Natural killer cell (primary cell): ENCODE measurements at regions not wholly inside any gene's neighbourhood (a gene's known extent, or its start where the extent isn't known, plus 50 kb on each side); places are given as distances from the start of the nearest gene placed in this dataset.

Source experiments
- ATAC-seq, 3 donors: fragments of 150-1000 bp in 2 of 3; fragments of 200-7000 bp in 1 of 3; cut with Tn5 transposase; 1 replicate in 1 of 3; 2 replicates in 2 of 3; pipeline ENCODE4 v1.10.0; 2021; ENCODE audit warnings: mild to moderate bottlenecking in 2 of 3, moderate library complexity in 2 of 3
- DNase-seq, 2 donors: peaks; one replicate each; pipeline versions ENCODE4 v3.0.0 to v3.0.0-alpha.2; 2013 to 2021; ENCODE audit warnings: mixed read lengths in 1 of 2
- H3K27ac ChIP-seq: one replicate; pipeline ENCODE4 v1.5.1; 2013; ENCODE audit warnings: mild to moderate bottlenecking, low read length
- H3K27me3 ChIP-seq: one replicate; pipeline ENCODE4 v1.6.1; 2013; ENCODE audit warnings: low read length; ENCODE audit not compliant: control insufficient read depth, insufficient read depth
- H3K36me3 ChIP-seq: one replicate; pipeline ENCODE4 v1.6.1; 2013; ENCODE audit warnings: low read length; ENCODE audit not compliant: control insufficient read depth, insufficient read depth
- H3K4me1 ChIP-seq: one replicate; pipeline ENCODE4 v1.6.1; 2013; ENCODE audit warnings: low read length; ENCODE audit not compliant: control insufficient read depth, insufficient read depth
- H3K4me3 ChIP-seq: one replicate; pipeline ENCODE4 v1.5.1; 2013; ENCODE audit warnings: low read length
- H3K9me3 ChIP-seq: one replicate; pipeline ENCODE4 v1.6.1; 2013; ENCODE audit warnings: low read length; ENCODE audit not compliant: control insufficient read depth, insufficient read depth
- H3K27ac Mint-ChIP-seq, 2 donors: one replicate each; pipeline ENCODE4 v1.8.0; 2022; ENCODE audit warnings: mild to moderate bottlenecking in 2 of 2, mixed read lengths in 2 of 2, moderate library complexity in 1 of 2
- H3K27me3 Mint-ChIP-seq, 2 donors: one replicate each; pipeline ENCODE4 v1.8.0; 2022; ENCODE audit warnings: low read depth in 2 of 2, mixed read lengths in 2 of 2
- H3K36me3 Mint-ChIP-seq: one replicate; pipeline ENCODE4 v1.8.0; 2022; ENCODE audit warnings: mixed read lengths
- H3K4me1 Mint-ChIP-seq, 2 donors: one replicate each; pipeline ENCODE4 v1.8.0; 2022; ENCODE audit warnings: mixed read lengths in 2 of 2
- H3K4me3 Mint-ChIP-seq: one replicate; pipeline ENCODE4 v1.8.0; 2022; ENCODE audit warnings: mild to moderate bottlenecking, moderate library complexity, mixed read lengths
- H3K9me3 Mint-ChIP-seq, 2 donors: one replicate each; pipeline ENCODE4 v1.8.0; 2022; ENCODE audit warnings: mixed read lengths in 2 of 2
- CTCF ChIP-seq: fragments of 200-600 bp; IDR thresholded peaks from one replicate; pipeline ENCODE4 v1.8.0; 2022; ENCODE audit warnings: antibody characterized with exemption
- WGBS: methylation state at CpG from one replicate; pipeline ENCODE4 v1.1.7; 2013; ENCODE audit warnings: missing lambda C conversion rate; ENCODE audit not compliant: insufficient coverage; 5-methylcytosine and 5-hydroxymethylcytosine counted together
- intact Hi-C: fragments of 100-400 bp; cut with micrococcal nuclease; formaldehyde crosslinking; loops from one replicate; pipeline ENCODE4 v1.14.2; 2022

- Mint-ChIP-seq H3K9me3 (peaks cover 0 to 8% of the 10 kb centered on the region in 2 donors), H3K4me1 (no peaks in the 10 kb centered on the region), H3K36me3 (no peaks in the 10 kb centered on the region), H3K27me3 (no peaks in the 10 kb centered on the region), H3K4me3 (no peak overlapping the region), H3K27ac (no peak overlapping the region)
- no peak overlapping the region for H3K27ac ChIP-seq
- H3K9me3 ChIP-seq: no peaks in the 10 kb centered on the region
- no peak for TF ChIP-seq CTCF
- H3K4me1 ChIP-seq: no peaks in the 10 kb centered on the region
- no peaks in the 10 kb centered on the region for H3K36me3 ChIP-seq
- H3K4me3 ChIP-seq: no peak overlapping the region
- no peak for DNase-seq
- WGBS: 79% methylated on average over 5 of the region's 6 CpGs
- intact Hi-C loops: no loop called here
- ATAC-seq: no peak
- no peaks in the 10 kb centered on the region for H3K27me3 ChIP-seq
Observed at GRCh38 chr13:38606699-38607535, 80.0 kb upstream of the FREM2 start.

- H3K9me3 ChIP-seq: no peaks in the 10 kb centered on the region
- Mint-ChIP-seq H3K9me3 (peaks cover 0 to 8% of the 10 kb centered on the region in 2 donors), H3K27me3 (no peaks in the 10 kb centered on the region), H3K4me3 (no peak overlapping the region), H3K4me1 (no peaks in the 10 kb centered on the region), H3K36me3 (no peaks in the 10 kb centered on the region), H3K27ac (no peak overlapping the region)
- H3K4me3 ChIP-seq: no peak overlapping the region
- H3K27me3 ChIP-seq: no peaks in the 10 kb centered on the region
- ATAC-seq (no peak), DNase-seq (no peak)
- TF ChIP-seq CTCF: no peak
- no peaks in the 10 kb centered on the region for H3K36me3 ChIP-seq
- WGBS: 88% methylated on average over 1 of the region's 1 CpG
- no peaks in the 10 kb centered on the region for H3K4me1 ChIP-seq
- no peak overlapping the region for H3K27ac ChIP-seq
- intact Hi-C loops: no loop called here
Observed at GRCh38 chr13:38617936-38618335, 68.9 kb upstream of the FREM2 start.

GRCh38 chr13:38618336-38618735 lies 68.5 kb upstream of the FREM2 start:
- WGBS: 63% methylated on average over 2 of the region's 3 CpGs
- H3K27ac Mint-ChIP-seq: no peak overlapping the region
- Histone ChIP-seq H3K27ac (no peak overlapping the region), H3K4me3 (no peak overlapping the region), H3K36me3 (no peaks in the 10 kb centered on the region), H3K4me1 (no peaks in the 10 kb centered on the region), H3K9me3 (no peaks in the 10 kb centered on the region), H3K27me3 (no peaks in the 10 kb centered on the region)
- peaks cover 0 to 8% of the 10 kb centered on the region in 2 donors for H3K9me3 Mint-ChIP-seq
- H3K27me3 Mint-ChIP-seq: no peaks in the 10 kb centered on the region
- DNase-seq (no peak), ATAC-seq (no peak)
- H3K36me3 Mint-ChIP-seq: no peaks in the 10 kb centered on the region
- H3K4me1 Mint-ChIP-seq: no peaks in the 10 kb centered on the region
- no peak for TF ChIP-seq CTCF
- intact Hi-C loops: no loop called here
- H3K4me3 Mint-ChIP-seq: no peak overlapping the region

- intact Hi-C loops: no loop called here
- Histone ChIP-seq H3K27me3 (no peaks in the 10 kb centered on the region), H3K27ac (no peak overlapping the region), H3K36me3 (no peaks in the 10 kb centered on the region), H3K4me3 (no peak overlapping the region), H3K9me3 (no peaks in the 10 kb centered on the region), H3K4me1 (no peaks in the 10 kb centered on the region)
- DNase-seq (no peak), ATAC-seq (no peak)
- no peak overlapping the region for H3K27ac Mint-ChIP-seq
- H3K4me3 Mint-ChIP-seq: no peak overlapping the region
- H3K9me3 Mint-ChIP-seq: peaks cover 0 to 8% of the 10 kb centered on the region in 2 donors
- H3K4me1 Mint-ChIP-seq: no peaks in the 10 kb centered on the region
- no peaks in the 10 kb centered on the region for H3K27me3 Mint-ChIP-seq
- WGBS: 64% methylated on average over 1 of the region's 1 CpG
- no peak for TF ChIP-seq CTCF
- H3K36me3 Mint-ChIP-seq: no peaks in the 10 kb centered on the region
Observed at GRCh38 chr13:38618881-38619280, 68.0 kb upstream of the FREM2 start.
